ENCODE measurements at regions not wholly inside any gene's neighbourhood (a gene's known extent, or its start where the extent isn't known, plus 50 kb on each side); places are given as distances from the start of the nearest gene placed in this dataset.
"Not testable (repeated sequence)": the region's sequence is repeated elsewhere in the genome, so short reads cannot be mapped to it uniquely, and the experiment has no call there.

DNA sequence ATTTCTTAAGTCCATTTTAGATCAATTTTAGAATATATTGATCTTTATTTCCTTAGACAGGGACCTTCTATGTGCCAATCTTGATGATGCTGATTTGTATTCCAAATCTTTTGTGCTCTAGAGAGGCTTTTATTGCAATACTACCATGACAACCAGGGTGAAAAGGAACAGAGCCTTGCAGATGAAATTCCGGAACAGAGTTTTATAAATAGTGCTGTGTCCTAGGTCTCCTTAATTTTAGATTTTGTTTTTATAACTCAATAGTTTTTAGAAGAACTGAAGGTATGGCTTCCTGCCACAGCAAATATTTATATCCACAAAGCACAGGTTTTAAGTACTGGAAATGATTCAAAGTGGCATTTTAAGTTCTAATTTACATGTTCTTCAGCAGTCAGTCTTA is 160.2 kb downstream of the PMAIP1 start:
- no peak for DNase-seq

- DNase-seq: no peak
These were observed 159.4 kb downstream of the PMAIP1 start for GRCh38 chr18:60059216-60059615.

- no peak for DNase-seq
These were observed 154.0 kb downstream of the PMAIP1 start for GRCh38 chr18:60053747-60054304.

DNA sequence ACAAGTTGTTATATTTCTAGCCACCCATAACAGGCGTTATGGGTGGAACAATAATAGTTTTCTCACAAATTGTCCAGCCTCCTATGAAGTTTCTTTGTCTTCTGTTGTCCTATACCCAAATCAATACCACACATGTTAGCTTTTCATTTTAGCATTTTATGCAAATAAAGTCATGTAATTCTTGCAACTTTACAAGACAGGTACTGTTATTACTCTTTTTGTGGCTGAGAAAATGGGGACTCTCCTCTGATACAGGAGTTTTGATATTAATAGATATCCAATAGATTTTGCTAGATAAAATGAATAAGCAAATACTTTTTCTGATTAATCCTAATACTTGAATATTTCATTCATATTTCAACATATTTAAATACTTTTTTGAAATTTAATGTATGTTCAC is 151.0 kb downstream of the PMAIP1 start:
- DNase-seq: no peak

DNA sequence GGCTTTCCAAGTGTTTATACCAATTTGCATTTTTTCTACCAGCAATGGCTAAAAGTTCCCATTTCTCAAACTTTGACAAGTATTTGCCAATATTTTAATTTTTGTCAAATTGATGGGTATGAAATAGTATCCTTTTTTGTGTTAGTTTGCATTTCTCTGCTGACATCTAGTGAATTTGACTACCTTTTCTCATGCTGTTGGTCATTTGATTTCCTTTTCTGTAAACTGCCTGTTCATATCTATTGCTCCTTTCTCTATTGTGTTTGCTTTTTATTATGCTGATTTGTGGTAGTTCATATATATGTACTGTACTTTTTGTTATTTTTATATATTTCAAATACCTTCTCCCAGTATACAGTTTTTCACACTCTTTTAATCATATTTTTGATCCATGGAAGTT is 149.4 kb downstream of the PMAIP1 start:
- DNase-seq: no peak

GRCh38 chr18:60047556-60047955 is 147.8 kb downstream of the PMAIP1 start:
- no peak for DNase-seq

DNA sequence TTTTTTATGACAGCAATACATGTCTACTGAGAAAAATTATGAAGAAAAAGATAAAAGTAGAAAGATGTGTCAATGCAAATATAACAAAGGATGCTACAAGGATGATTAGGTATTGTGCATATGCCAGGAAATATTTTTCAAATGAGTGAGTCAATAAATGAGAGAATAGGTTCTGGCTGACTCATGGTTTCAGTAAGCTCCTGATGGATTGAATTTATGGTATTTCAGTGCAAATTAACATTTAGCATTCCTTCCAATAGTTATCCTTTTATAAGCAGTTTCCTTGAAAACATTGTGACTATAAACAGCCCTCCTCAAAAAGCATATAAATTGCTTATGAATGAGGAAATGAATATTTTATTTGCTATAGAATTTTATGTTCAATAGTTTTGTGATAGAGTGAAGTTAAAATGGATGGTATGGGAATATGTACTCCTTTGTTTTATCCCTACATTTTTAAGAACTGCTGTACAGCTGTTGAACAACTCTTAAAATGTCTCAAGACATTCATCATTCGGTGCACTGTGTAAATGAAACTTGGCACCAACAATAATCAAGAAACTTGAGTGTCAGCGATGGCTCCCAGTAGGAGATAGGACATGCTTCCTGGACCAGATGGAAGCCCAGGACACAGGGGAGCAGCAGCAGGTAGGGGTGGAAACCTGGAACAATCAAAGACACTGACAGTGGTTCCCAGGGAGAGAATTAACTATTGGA is 144.7 kb downstream of the PMAIP1 start:
- DNase-seq: no peak

DNA sequence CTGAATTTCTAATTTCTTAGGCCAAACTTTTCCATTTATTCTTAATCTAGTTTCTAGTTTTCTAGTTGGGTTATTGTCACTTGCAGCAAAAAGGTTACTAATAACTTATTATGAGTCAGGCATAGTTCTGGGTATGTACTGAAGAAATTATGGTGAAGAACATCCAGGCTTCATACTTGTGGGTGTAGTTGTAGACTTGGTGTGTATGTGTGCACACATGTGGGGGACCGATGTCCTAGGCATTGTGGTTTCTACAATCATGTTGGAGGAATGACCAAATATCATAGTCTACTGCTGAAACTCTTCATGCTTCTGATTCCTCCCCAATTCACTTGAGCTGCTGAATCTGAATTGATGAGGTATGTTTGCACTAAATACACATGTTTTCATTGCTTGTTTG is 141.2 kb downstream of the PMAIP1 start:
- DNase-seq: no peak

- no peak for DNase-seq
These were observed 138.9 kb downstream of the PMAIP1 start for GRCh38 chr18:60038731-60039130.

GRCh38 chr18:60027397-60027796 is 127.6 kb downstream of the PMAIP1 start:
- no peak for DNase-seq

DNA sequence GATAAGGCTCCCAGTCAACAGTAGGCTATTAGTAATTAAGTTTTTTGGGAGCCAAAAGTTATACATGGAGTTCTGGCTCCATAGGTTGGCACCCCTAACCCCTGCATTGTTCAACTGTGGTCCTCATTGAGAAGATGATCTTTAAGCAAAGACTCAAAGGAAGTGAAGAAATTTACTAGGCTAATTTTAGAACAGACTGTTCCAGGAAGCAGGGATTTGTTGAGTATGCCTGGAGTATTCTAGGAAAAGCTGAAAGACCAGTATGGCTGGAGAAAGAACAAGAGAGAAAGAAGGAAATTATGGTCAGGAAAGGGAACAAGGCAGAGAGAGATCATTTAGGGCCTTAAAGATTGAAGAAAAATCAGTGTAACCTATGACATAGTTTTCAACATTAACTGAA is 125.1 kb downstream of the PMAIP1 start:
- DNase-seq: no peak

DNA sequence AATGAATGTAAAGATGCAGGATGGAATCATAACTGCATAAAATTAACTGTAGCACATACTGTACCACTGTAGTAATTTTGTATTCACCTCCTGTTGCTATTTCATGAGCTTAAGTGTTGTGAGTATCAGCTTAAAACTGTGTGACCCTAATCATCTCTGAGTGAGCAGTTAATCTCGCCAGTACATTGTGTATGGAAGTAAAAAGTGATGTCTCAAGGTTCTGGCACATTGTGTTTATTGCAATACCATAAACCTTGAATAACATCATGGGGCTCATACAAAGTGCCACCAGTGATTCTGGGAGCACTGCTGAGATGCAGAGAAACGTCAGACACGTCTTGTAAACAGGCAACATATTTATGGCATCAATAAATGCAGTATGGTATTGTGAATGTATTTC is 124.5 kb downstream of the PMAIP1 start:
- DNase-seq: no peak

DNA sequence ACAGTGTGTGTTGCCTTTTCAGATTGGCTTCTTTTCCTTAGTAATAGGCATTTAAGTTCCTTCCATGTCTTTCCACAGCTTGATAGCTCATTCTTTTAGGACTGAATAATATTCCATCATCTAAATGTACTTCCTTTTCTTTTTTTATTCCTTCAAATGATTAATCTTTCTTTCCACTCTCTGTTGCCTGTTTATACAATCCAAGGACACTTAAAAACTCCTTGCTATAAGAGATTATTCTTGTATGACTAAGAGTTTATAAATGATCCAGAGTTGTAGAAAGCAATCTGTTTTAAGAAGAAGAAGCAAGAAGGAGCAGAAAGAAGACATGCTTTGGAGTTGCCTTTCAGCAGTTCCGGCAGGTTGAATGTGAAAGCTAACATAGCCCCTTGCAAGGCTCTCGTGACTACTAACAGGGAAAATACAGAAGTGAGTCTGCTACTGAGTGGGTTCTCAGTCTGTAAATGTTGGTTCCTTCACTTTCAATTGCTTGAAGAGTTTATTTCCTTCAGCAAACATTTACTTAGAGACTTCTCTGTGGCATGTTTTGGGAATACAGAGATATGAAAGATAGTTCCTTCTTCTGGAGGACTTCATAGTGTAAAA is 123.0 kb downstream of the PMAIP1 start:
- no peak for DNase-seq

- no peak for DNase-seq
These were observed 121.8 kb downstream of the PMAIP1 start for GRCh38 chr18:60021556-60021955.

DNA sequence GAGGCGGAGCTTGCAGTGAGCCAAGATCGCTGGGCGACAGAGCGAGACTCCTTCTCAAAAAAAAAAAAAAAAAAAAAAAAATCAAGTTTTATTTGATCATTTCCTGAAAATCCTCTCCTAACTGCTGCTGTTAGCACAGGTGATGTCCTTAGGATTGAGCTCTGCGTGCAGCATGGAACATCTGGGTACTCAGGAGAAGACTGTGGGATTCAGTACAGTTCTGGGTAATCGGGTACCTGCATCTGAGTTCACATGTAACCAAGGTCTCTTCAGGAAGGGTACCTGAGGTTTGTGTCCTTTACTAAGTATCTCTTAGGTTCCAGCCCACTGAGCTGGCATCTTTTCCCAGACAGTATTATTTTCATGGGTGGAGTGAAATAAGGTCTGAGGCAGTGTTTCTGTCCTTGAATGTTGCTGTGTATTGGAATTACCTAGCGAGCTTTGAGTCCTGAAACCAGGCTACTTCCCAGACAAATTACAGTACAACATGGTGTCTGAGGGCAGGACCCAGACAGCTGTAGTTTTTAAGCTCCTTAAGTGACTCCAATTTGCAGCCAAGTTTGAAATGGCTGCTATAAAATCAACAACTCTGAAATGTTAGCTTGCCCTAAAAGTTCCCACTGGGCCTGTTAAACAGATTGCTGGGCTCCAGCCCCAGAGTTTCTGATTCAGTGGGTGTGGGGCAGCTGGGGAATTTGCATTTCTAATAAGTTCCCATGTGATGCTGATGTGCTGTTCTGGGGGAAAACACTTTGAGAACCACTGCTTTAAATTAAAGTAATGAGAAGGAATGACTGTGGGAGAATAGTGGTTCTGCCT is 120.5 kb downstream of the PMAIP1 start:
- no peak for DNase-seq

- DNase-seq: no peak
These were observed 119.7 kb downstream of the PMAIP1 start for GRCh38 chr18:60019463-60019840.

GRCh38 chr18:60018618-60019462 is 119.0 kb downstream of the PMAIP1 start:
- no peak for DNase-seq

GRCh38 chr18:60018134-60018533 is 118.3 kb downstream of the PMAIP1 start:
- not testable (repeated sequence) for DNase-seq

DNA sequence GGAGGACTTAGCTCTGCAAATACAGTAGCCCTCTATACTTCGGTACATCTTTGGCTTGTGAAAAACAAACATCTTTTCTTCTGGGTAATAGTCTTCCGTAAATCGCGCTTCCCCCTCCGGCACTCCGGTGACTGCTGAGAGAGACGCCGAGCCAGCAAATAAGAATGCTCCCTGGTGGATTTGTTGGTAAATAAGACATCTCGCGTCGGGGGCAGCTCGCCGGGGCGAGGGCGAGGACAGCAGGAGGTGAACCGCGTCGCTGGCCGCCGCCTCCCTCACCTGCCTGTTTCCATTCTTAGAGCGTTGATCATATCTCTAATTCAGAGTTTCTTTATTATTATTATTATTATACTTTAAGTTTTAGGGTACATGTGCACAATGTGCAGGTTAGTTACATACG is 117.6 kb downstream of the PMAIP1 start:
- DNase-seq: no peak

DNA sequence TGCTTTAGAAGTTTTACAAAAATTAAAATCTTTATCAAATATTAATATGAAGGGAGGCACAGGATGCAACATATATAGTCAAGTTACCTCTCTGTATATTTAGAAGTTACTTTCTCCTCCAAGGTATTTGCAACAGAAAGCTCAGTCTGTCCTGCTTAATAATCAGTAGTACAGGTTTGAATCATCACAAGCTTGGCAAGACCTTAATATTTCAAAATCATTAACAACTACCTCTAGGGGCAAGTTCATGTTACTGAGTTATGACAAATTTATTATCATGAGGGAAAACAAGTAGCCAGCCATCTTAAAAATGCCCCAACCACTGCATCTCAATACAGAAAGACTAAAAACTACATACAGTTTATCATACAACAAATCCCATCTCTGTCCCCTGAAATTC is 116.0 kb downstream of the PMAIP1 start:
- DNase-seq: not testable (repeated sequence)

- DNase-seq: not testable (repeated sequence)
These were observed 113.4 kb downstream of the PMAIP1 start for GRCh38 chr18:60013148-60013547.

DNA sequence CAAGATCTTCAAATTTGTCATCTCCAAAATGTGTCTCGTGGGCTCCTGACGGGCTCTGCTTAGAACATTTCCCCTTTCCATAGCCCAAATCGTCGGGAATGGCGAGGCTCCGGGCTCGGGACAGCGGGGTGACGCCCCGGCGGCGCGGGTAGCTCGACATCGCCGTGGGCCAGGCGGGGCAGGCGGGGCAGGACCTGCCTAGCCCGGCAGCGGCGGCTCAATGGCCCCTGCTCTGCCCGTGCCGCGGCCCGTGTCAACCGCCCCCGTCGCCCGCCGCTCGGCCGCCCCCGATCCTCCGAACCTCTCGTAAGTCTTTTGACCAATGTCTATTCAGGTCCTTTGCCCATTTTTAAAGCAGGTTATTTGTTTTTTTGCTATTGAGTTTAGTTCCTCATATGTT is 111.2 kb downstream of the PMAIP1 start:
- no peak for DNase-seq

DNA sequence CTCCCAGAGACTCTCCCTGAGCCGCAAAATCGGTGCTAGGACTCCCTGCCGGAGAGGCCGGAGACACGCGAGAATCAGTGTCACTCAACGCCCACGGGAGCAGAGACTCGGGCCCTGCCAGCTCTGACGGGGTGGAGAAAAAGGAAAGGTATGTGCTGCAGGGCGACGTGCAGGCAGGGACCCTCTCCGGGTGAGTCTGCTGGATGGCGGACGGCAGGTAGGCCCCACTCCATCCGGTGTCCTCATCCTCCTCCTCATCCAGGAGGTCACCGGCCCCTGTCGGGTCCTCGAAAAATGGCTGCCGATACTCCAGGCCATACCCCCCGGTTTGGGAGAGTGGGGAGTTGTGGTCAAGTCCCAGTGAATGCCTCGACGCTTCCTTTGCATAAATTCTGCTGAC is 110.7 kb downstream of the PMAIP1 start:
- DNase-seq: no peak
